ENCODE measurements at regions not wholly inside any gene's neighbourhood (a gene's known extent, or its start where the extent isn't known, plus 50 kb on each side); places are given as distances from the start of the nearest gene placed in this dataset.

DNA sequence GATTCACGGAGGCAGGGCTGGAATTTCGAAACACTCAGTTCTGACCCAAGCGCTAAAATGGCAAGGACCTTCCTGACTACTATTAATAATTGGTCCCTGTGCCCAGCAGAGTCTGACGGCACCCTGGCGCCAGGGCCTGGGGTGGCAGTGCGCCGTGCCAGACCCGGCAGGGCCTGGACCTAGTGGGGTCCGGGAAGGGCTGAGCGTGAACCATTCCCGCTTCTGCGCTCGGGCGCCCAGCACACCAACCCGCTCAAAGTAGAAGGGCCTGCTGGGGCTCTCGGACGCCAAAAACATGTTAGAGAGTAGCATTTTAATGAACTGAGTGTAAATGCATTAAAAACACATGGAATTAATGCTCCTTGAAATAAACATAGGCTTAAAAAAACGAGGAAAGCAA lies 346.7 kb upstream of the SFRP2 start:
- Mint-ChIP-seq H3K9me3 (ENCODE audit: low read depth, unreplicated experiment) (no peaks in the 10 kb centered on the region), H3K27ac (ENCODE audit: unreplicated experiment) (no peak overlapping the region), H3K4me1 (ENCODE audit: low read depth, unreplicated experiment) (no peaks in the 10 kb centered on the region), H3K27me3 (ENCODE audit: unreplicated experiment) (no peaks in the 10 kb centered on the region), H3K36me3 (ENCODE audit: insufficient read depth, unreplicated experiment) (no peaks in the 10 kb centered on the region), H3K4me3 (ENCODE audit: low read depth, unreplicated experiment) (no peak overlapping the region)
- DNase-seq, result no peak
- intact Hi-C loops (cut with micrococcal nuclease; ENCODE audit: unreplicated experiment), result no loop called here
- CTCF ChIA-PET, result no interaction called here
- no TSS peak for BruUV-seq (replicated peaks)
- TF ChIP-seq, protein P1, sequence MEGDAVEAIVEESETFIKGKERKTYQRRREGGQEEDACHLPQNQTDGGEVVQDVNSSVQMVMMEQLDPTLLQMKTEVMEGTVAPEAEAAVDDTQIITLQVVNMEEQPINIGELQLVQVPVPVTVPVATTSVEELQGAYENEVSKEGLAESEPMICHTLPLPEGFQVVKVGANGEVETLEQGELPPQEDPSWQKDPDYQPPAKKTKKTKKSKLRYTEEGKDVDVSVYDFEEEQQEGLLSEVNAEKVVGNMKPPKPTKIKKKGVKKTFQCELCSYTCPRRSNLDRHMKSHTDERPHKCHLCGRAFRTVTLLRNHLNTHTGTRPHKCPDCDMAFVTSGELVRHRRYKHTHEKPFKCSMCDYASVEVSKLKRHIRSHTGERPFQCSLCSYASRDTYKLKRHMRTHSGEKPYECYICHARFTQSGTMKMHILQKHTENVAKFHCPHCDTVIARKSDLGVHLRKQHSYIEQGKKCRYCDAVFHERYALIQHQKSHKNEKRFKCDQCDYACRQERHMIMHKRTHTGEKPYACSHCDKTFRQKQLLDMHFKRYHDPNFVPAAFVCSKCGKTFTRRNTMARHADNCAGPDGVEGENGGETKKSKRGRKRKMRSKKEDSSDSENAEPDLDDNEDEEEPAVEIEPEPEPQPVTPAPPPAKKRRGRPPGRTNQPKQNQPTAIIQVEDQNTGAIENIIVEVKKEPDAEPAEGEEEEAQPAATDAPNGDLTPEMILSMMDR (IDR thresholded peaks at IDR 0.05; ENCODE audit: unreplicated experiment), result no peak

DNA sequence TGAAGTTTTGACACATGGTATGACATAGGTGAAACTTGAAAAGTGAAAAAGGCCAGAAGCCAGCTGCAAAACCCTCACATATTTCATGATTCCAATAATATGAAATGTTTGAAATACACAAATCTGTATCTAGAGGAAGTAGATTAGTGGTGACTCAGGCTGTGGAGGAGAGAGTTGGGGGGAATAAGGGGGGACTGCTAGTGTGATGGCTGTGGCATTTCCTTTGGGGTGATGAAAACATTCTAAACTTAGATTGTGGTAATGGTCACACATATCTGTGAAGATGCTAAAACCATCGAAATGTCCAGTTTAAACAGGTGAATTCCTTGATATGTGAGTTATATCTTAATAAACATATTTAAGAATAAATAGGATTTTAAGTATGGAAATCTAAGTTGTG lies 343.5 kb upstream of the SFRP2 start:
- intact Hi-C loops (cut with micrococcal nuclease; ENCODE audit: unreplicated experiment), result loop anchor here (5.0 kb wide), 1 partner anchor 345 kb away; the partner anchor contains the start of gene SFRP2
- Mint-ChIP-seq H3K36me3 (ENCODE audit: insufficient read depth, unreplicated experiment) (no peaks in the 10 kb centered on the region), H3K9me3 (ENCODE audit: low read depth, unreplicated experiment) (no peaks in the 10 kb centered on the region), H3K27me3 (ENCODE audit: unreplicated experiment) (peaks cover 12% of the 10 kb centered on the region), H3K4me3 (ENCODE audit: low read depth, unreplicated experiment) (no peak overlapping the region), H3K27ac (ENCODE audit: unreplicated experiment) (no peak overlapping the region), H3K4me1 (ENCODE audit: low read depth, unreplicated experiment) (no peaks in the 10 kb centered on the region)
- TF ChIP-seq, protein P1 (IDR thresholded peaks at IDR 0.05; ENCODE audit: unreplicated experiment), result no peak
- BruUV-seq (replicated peaks), result no TSS peak
- DNase-seq, result no peak
- CTCF ChIA-PET, result no interaction called here

DNA sequence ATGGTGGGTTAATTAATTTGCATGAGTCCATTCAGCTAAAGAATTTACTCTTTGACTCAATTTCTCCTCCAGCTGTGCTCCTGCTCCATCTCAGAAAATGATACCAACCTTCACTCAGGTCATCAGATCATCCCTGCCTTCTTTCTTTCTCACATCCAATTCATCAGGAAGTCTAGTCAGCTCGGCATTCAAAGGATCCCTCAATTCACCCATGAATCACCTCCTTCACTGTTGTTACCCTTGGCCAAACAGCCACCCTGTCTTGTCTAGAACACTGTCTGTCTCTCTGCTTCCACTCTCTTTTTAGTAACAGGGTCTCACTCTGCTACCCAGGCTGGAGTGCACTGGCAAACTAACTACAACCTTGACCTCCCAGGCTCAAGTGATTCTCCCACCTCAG lies 337.4 kb upstream of the SFRP2 start:
- H3K4me3 Mint-ChIP-seq (ENCODE audit: low read depth, unreplicated experiment), result no peak overlapping the region
- H3K27ac Mint-ChIP-seq (ENCODE audit: unreplicated experiment), result no peak overlapping the region
- BruUV-seq (replicated peaks), result no TSS peak
- intact Hi-C loops (cut with micrococcal nuclease; ENCODE audit: unreplicated experiment), result no loop called here
- CTCF ChIA-PET, result no interaction called here
- no peak for DNase-seq
- TF ChIP-seq, protein P1 (IDR thresholded peaks at IDR 0.05; ENCODE audit: unreplicated experiment), result no peak
- H3K27me3 Mint-ChIP-seq (ENCODE audit: unreplicated experiment), result peaks cover 26% of the 10 kb centered on the region
- H3K4me1 Mint-ChIP-seq (ENCODE audit: low read depth, unreplicated experiment), result peaks cover 10% of the 10 kb centered on the region
- no peaks in the 10 kb centered on the region for H3K36me3 Mint-ChIP-seq (ENCODE audit: insufficient read depth, unreplicated experiment)
- no peaks in the 10 kb centered on the region for H3K9me3 Mint-ChIP-seq (ENCODE audit: low read depth, unreplicated experiment)

DNA sequence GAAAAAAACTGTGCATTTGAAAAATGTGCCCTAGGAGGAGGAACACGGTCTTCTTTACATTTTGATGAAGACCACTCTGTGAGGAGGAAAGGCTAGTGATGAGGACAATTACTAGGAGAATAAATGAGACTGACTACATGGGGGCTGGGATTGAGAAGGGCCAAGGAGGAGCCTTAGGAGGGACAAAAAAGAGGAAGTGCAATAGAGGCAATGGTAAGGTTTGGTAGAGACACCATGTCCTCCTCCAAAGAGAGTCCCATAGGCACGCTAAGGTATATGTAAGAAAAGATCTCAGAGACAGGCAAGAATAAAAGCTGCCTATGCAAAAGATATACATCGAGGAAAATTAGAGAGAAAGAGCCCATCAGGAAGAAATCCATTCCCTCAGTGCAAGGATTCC lies 336.5 kb upstream of the SFRP2 start:
- Mint-ChIP-seq H3K4me3 (ENCODE audit: low read depth, unreplicated experiment) (no peak overlapping the region), H3K9me3 (ENCODE audit: low read depth, unreplicated experiment) (no peaks in the 10 kb centered on the region)
- BruUV-seq (replicated peaks), result no TSS peak

More for the DNA sequence above, 336.5 kb upstream of the SFRP2 start:
- H3K27ac Mint-ChIP-seq (ENCODE audit: unreplicated experiment), result no peak overlapping the region
- no peak for DNase-seq
- H3K4me1 Mint-ChIP-seq (ENCODE audit: low read depth, unreplicated experiment), result peaks cover 10% of the 10 kb centered on the region
- TF ChIP-seq, protein P1 (IDR thresholded peaks at IDR 0.05; ENCODE audit: unreplicated experiment), result no peak
- intact Hi-C loops (cut with micrococcal nuclease; ENCODE audit: unreplicated experiment), result no loop called here
- H3K27me3 Mint-ChIP-seq (ENCODE audit: unreplicated experiment), result peaks cover 26% of the 10 kb centered on the region
- CTCF ChIA-PET, result no interaction called here
- no peaks in the 10 kb centered on the region for H3K36me3 Mint-ChIP-seq (ENCODE audit: insufficient read depth, unreplicated experiment)
